HUES48 (cell line): ENCODE measurements at regions not wholly inside any gene's neighbourhood (a gene's known extent, or its start where the extent isn't known, plus 50 kb on each side); places are given as distances from the start of the nearest gene placed in this dataset.
"Not testable (repeated sequence)": the region's sequence is repeated elsewhere in the genome, so short reads cannot be mapped to it uniquely, and the experiment has no call there.

Experiments used
- H3K27ac ChIP-seq: one replicate; pipeline ENCODE4 v1.7.0; 2013; ENCODE audit warnings: low read depth, low read length, inconsistent platforms
- H3K27me3 ChIP-seq: 2 replicates; pipeline ENCODE4 v1.6.1; 2013; ENCODE audit warnings: mild to moderate bottlenecking, low read length; ENCODE audit not compliant: control insufficient read depth, insufficient read depth
- H3K36me3 ChIP-seq: 2 replicates; pipeline ENCODE4 v1.6.1; 2013; ENCODE audit warnings: low read length; ENCODE audit not compliant: control insufficient read depth, insufficient read depth
- H3K4me1 ChIP-seq: 2 replicates; pipeline ENCODE4 v1.6.1; 2013; ENCODE audit warnings: mild to moderate bottlenecking, low read length; ENCODE audit not compliant: control insufficient read depth, insufficient read depth
- H3K4me3 ChIP-seq: 2 replicates; pipeline ENCODE4 v1.5.1; 2013; ENCODE audit warnings: mild to moderate bottlenecking, low read depth, low read length
- H3K9ac ChIP-seq: 2 replicates; pipeline ENCODE4 v1.6.1; 2013; ENCODE audit warnings: mild to moderate bottlenecking, low read depth, low read length, moderate library complexity
- H3K9me3 ChIP-seq: 2 replicates; pipeline ENCODE4 v1.6.1; 2013; ENCODE audit warnings: low read length; ENCODE audit not compliant: control insufficient read depth, insufficient read depth

- H3K9me3 ChIP-seq = no peaks in the 10 kb centered on the region
Measured at GRCh38 chr14:81584495-81584894, 50.8 kb upstream of the SEL1L start.

GRCh38 chr14:81589381-81590065, 55.9 kb upstream of the SEL1L start:
- H3K4me3 ChIP-seq = no peak overlapping the region
- H3K9me3 ChIP-seq = no peaks in the 10 kb centered on the region
- no peaks in the 10 kb centered on the region for H3K27me3 ChIP-seq
- peaks cover 3% of the 10 kb centered on the region; the same call in 1 of the 2 replicates for H3K4me1 ChIP-seq
- H3K27ac ChIP-seq = no peak overlapping the region
- no peaks in the 10 kb centered on the region for H3K36me3 ChIP-seq
- H3K9ac ChIP-seq = no peak overlapping the region

More at GRCh38 chr14:81584495-81584894, 50.8 kb upstream of the SEL1L start:
- H3K9ac ChIP-seq = no peak overlapping the region
- no peaks in the 10 kb centered on the region for H3K36me3 ChIP-seq
- H3K4me3 ChIP-seq = no peak overlapping the region
- no peaks in the 10 kb centered on the region for H3K4me1 ChIP-seq
- no peak overlapping the region for H3K27ac ChIP-seq
- H3K27me3 ChIP-seq = no peaks in the 10 kb centered on the region

- Histone ChIP-seq H3K9me3 (no peaks in the 10 kb centered on the region), H3K4me3 (no peak overlapping the region), H3K36me3 (no peaks in the 10 kb centered on the region), H3K9ac (no peak overlapping the region), H3K27ac (no peak overlapping the region), H3K27me3 (no peaks in the 10 kb centered on the region), H3K4me1 (peaks cover 3% of the 10 kb centered on the region; the same call in 1 of the 2 replicates)
Measured at GRCh38 chr14:81591266-81591665, 57.6 kb upstream of the SEL1L start.

GRCh38 chr14:81594012-81594411, 60.4 kb upstream of the SEL1L start:
- Histone ChIP-seq H3K27ac (peak overlapping the region; percentile 21), H3K4me3 (no peak overlapping the region), H3K9ac (no peak overlapping the region), H3K36me3 (no peaks in the 10 kb centered on the region), H3K9me3 (no peaks in the 10 kb centered on the region), H3K4me1 (peaks cover 3% of the 10 kb centered on the region; the same call in 1 of the 2 replicates), H3K27me3 (no peaks in the 10 kb centered on the region)

- H3K4me1 ChIP-seq = no peaks in the 10 kb centered on the region
- H3K27me3 ChIP-seq = no peaks in the 10 kb centered on the region
- H3K36me3 ChIP-seq = no peaks in the 10 kb centered on the region
- no peak overlapping the region for H3K4me3 ChIP-seq
- no peak overlapping the region for H3K27ac ChIP-seq
- H3K9me3 ChIP-seq = no peaks in the 10 kb centered on the region
- H3K9ac ChIP-seq = no peak overlapping the region
Measured at GRCh38 chr14:81605660-81606059, 72.0 kb upstream of the SEL1L start.

- no peaks in the 10 kb centered on the region for H3K36me3 ChIP-seq
- no peaks in the 10 kb centered on the region for H3K27me3 ChIP-seq
- H3K27ac ChIP-seq = peak overlapping the region; percentile 69
- H3K9ac ChIP-seq = no peak overlapping the region
- H3K4me3 ChIP-seq = no peak overlapping the region
- H3K9me3 ChIP-seq = no peaks in the 10 kb centered on the region
- H3K4me1 ChIP-seq = 0 out of 2 replicates have a peak, but pooled peaks cover 5% of the 10 kb centered on the region
Measured at GRCh38 chr14:81613341-81614045, 79.8 kb upstream of the SEL1L start.

GRCh38 chr14:81614302-81614701, 80.6 kb upstream of the SEL1L start:
- H3K27me3 ChIP-seq, H3K36me3 ChIP-seq, H3K9ac ChIP-seq, H3K9me3 ChIP-seq, H3K4me1 ChIP-seq, H3K4me3 ChIP-seq: not testable (repeated sequence)
- peak overlapping the region; percentile 69 for H3K27ac ChIP-seq

GRCh38 chr14:81618695-81619094, 85.0 kb upstream of the SEL1L start:
- Histone ChIP-seq H3K9me3 (no peaks in the 10 kb centered on the region), H3K36me3 (no peaks in the 10 kb centered on the region), H3K27ac (no peak overlapping the region), H3K27me3 (no peaks in the 10 kb centered on the region), H3K4me3 (no peak overlapping the region), H3K4me1 (peaks cover 10% of the 10 kb centered on the region), H3K9ac (no peak overlapping the region)

GRCh38 chr14:81619816-81620215, 86.2 kb upstream of the SEL1L start:
- no peaks in the 10 kb centered on the region for H3K27me3 ChIP-seq
- no peak overlapping the region for H3K9ac ChIP-seq
- H3K9me3 ChIP-seq = no peaks in the 10 kb centered on the region
- no peak overlapping the region for H3K4me3 ChIP-seq
- H3K4me1 ChIP-seq = peaks cover 10% of the 10 kb centered on the region
- no peaks in the 10 kb centered on the region for H3K36me3 ChIP-seq
- no peak overlapping the region for H3K27ac ChIP-seq

- not testable (repeated sequence) for H3K4me1 ChIP-seq, H3K27ac ChIP-seq, H3K9me3 ChIP-seq, H3K9ac ChIP-seq, H3K36me3 ChIP-seq, H3K27me3 ChIP-seq, H3K4me3 ChIP-seq
Measured at GRCh38 chr14:81623771-81624396, 90.2 kb upstream of the SEL1L start.

- no peaks in the 10 kb centered on the region for H3K9me3 ChIP-seq
- no peaks in the 10 kb centered on the region for H3K27me3 ChIP-seq
- peaks cover under 1% of the 10 kb centered on the region; the same call in 1 of the 2 replicates for H3K4me1 ChIP-seq
- no peak overlapping the region for H3K27ac ChIP-seq
- no peaks in the 10 kb centered on the region for H3K36me3 ChIP-seq
- H3K4me3 ChIP-seq = no peak overlapping the region
- no peak overlapping the region for H3K9ac ChIP-seq
Measured at GRCh38 chr14:81625343-81625742, 91.7 kb upstream of the SEL1L start.
